ENCODE measurements at regions not wholly inside any gene's neighbourhood (a gene's known extent, or its start where the extent isn't known, plus 50 kb on each side); places are given as distances from the start of the nearest gene placed in this dataset.

- Histone ChIP-seq H3K36me3 (no peaks in the 10 kb centered on the region), H3K4me1 (peaks cover 21% of the 10 kb centered on the region), H3K27ac (replicated peaks) (no peak overlapping the region), H3K9me3 (replicated peaks) (peaks cover 15% of the 10 kb centered on the region), H3K27me3 (ENCODE audit: low read depth) (no peaks in the 10 kb centered on the region), H3K4me3 (peak overlapping the region; percentile 3)
- intact Hi-C loops (cut with micrococcal nuclease), result no loop called here
- no peak for DNase-seq
- no peak for TF ChIP-seq CTCF (IDR thresholded peaks at IDR 0.05; ENCODE audit: borderline replicate concordance)
These were observed 85.5 kb upstream of the RPS6KA2 start for GRCh38 chr6:166712286-166713228.

GRCh38 chr6:166710084-166710483 lies 83.0 kb upstream of the RPS6KA2 start:
- Histone ChIP-seq H3K36me3 (no peaks in the 10 kb centered on the region), H3K4me3 (no peak overlapping the region), H3K9me3 (replicated peaks) (peaks cover 15% of the 10 kb centered on the region), H3K27me3 (ENCODE audit: low read depth) (no peaks in the 10 kb centered on the region), H3K27ac (replicated peaks) (no peak overlapping the region), H3K4me1 (peaks cover 16% of the 10 kb centered on the region)
- TF ChIP-seq CTCF (IDR thresholded peaks at IDR 0.05; ENCODE audit: borderline replicate concordance), result no peak
- DNase-seq, result no peak
- intact Hi-C loops (cut with micrococcal nuclease), result no loop called here

GRCh38 chr6:166708460-166708859 lies 81.4 kb upstream of the RPS6KA2 start:
- no peak for DNase-seq
- Histone ChIP-seq H3K9me3 (replicated peaks) (peaks cover 15% of the 10 kb centered on the region), H3K36me3 (no peaks in the 10 kb centered on the region), H3K4me3 (no peak overlapping the region), H3K4me1 (peaks cover 14% of the 10 kb centered on the region), H3K27me3 (ENCODE audit: low read depth) (no peaks in the 10 kb centered on the region), H3K27ac (replicated peaks) (no peak overlapping the region)
- intact Hi-C loops (cut with micrococcal nuclease), result no loop called here
- TF ChIP-seq CTCF (IDR thresholded peaks at IDR 0.05; ENCODE audit: borderline replicate concordance), result no peak

GRCh38 chr6:166707045-166707444 lies 80.0 kb upstream of the RPS6KA2 start:
- Histone ChIP-seq H3K36me3 (no peaks in the 10 kb centered on the region), H3K4me1 (peaks cover 6% of the 10 kb centered on the region), H3K9me3 (replicated peaks) (peaks cover 13% of the 10 kb centered on the region), H3K4me3 (no peak overlapping the region), H3K27me3 (ENCODE audit: low read depth) (no peaks in the 10 kb centered on the region), H3K27ac (replicated peaks) (no peak overlapping the region)
- intact Hi-C loops (cut with micrococcal nuclease), result no loop called here
- TF ChIP-seq CTCF (IDR thresholded peaks at IDR 0.05; ENCODE audit: borderline replicate concordance), result peak; percentile 80
- peak; percentile 60 for DNase-seq

- DNase-seq, result no peak
- no peaks in the 10 kb centered on the region for H3K9me3 ChIP-seq (replicated peaks)
- H3K4me1 ChIP-seq, result peaks cover 6% of the 10 kb centered on the region
- no peaks in the 10 kb centered on the region for H3K27me3 ChIP-seq (ENCODE audit: low read depth)
- no peak overlapping the region for H3K4me3 ChIP-seq
- intact Hi-C loops (cut with micrococcal nuclease), result no loop called here
- H3K36me3 ChIP-seq, result no peaks in the 10 kb centered on the region
- TF ChIP-seq CTCF (IDR thresholded peaks at IDR 0.05; ENCODE audit: borderline replicate concordance), result no peak
- no peak overlapping the region for H3K27ac ChIP-seq (replicated peaks)
These were observed 78.0 kb upstream of the RPS6KA2 start for GRCh38 chr6:166705069-166705468.

Data from left ventricle myocardium inferior (tissue), 1 donor.